ENCODE measurements at regions not wholly inside any gene's neighbourhood (a gene's known extent, or its start where the extent isn't known, plus 50 kb on each side); places are given as distances from the start of the nearest gene placed in this dataset.

GRCh38 chr7:1296356-1296981 is 63.8 kb downstream of the UNCX start:
- no peak for DNase-seq (ENCODE audit: low read depth)
- H3K4me3 ChIP-seq (ENCODE audit: control insufficient read depth, low read depth, low read length): no peak overlapping the region
- no peak for TF ChIP-seq CTCF (conservative IDR thresholded peaks at IDR 0.05; ENCODE audit: control insufficient read depth, insufficient read depth, low read depth, low read length)

- DNase-seq (ENCODE audit: low read depth): no peak
- no peak for TF ChIP-seq CTCF (conservative IDR thresholded peaks at IDR 0.05; ENCODE audit: control insufficient read depth, insufficient read depth, low read depth, low read length)
- no peak overlapping the region for H3K4me3 ChIP-seq (ENCODE audit: control insufficient read depth, low read depth, low read length)
Measured at GRCh38 chr7:1297017-1297960, 64.6 kb downstream of the UNCX start.

GRCh38 chr7:1298051-1298930 is 65.6 kb downstream of the UNCX start:
- H3K4me3 ChIP-seq (ENCODE audit: control insufficient read depth, low read depth, low read length): no peak overlapping the region
- TF ChIP-seq CTCF (conservative IDR thresholded peaks at IDR 0.05; ENCODE audit: control insufficient read depth, insufficient read depth, low read depth, low read length): no peak
- no peak for DNase-seq (ENCODE audit: low read depth)

- no peak for DNase-seq (ENCODE audit: low read depth)
- TF ChIP-seq CTCF (conservative IDR thresholded peaks at IDR 0.05; ENCODE audit: control insufficient read depth, insufficient read depth, low read depth, low read length): no peak
Measured at GRCh38 chr7:1298931-1299885, 66.5 kb downstream of the UNCX start.

GRCh38 chr7:1300206-1300605 is 67.5 kb downstream of the UNCX start:
- no peak for DNase-seq (ENCODE audit: low read depth)
- no peak for TF ChIP-seq CTCF (conservative IDR thresholded peaks at IDR 0.05; ENCODE audit: control insufficient read depth, insufficient read depth, low read depth, low read length)
- no peak overlapping the region for H3K4me3 ChIP-seq (ENCODE audit: control insufficient read depth, low read depth, low read length)

More at GRCh38 chr7:1298931-1299885, 66.5 kb downstream of the UNCX start:
- no peak overlapping the region for H3K4me3 ChIP-seq (ENCODE audit: control insufficient read depth, low read depth, low read length)

Data from fibroblast of mammary gland (primary cell).